Sigmoid colon (tissue), 6 donors: ENCODE measurements at regions not wholly inside any gene's neighbourhood (a gene's known extent, or its start where the extent isn't known, plus 50 kb on each side); places are given as distances from the start of the nearest gene placed in this dataset.
"Not testable (repeated sequence)": the region's sequence is repeated elsewhere in the genome, so short reads cannot be mapped to it uniquely, and the experiment has no call there.

Source experiments
- DNase-seq: peaks from one replicate; pipeline ENCODE4 v3.0.0-alpha.2; 2019
- H3K27ac ChIP-seq, 4 donors: fragments of 200-600 bp; sonication (generic); one replicate each; pipeline ENCODE4 v1.5.1; 2016 to 2019; ENCODE audit warnings: mild to moderate bottlenecking in 1 of 4
- H3K27me3 ChIP-seq, 3 donors: fragments of 200-600 bp; sonication (generic); one replicate each; pipeline ENCODE4 v1.5.1; 2019; ENCODE audit warnings: mild to moderate bottlenecking in 1 of 3
- H3K36me3 ChIP-seq, 4 donors: fragments of 200-600 bp; sonication (generic); one replicate each; pipeline ENCODE4 v1.5.1; 2016 to 2019
- H3K4me1 ChIP-seq, 4 donors: fragments of 200-600 bp; sonication (generic); one replicate each; pipeline ENCODE4 v1.5.1; 2017 to 2019
- H3K4me3 ChIP-seq, 4 donors: fragments of 200-600 bp; sonication (generic); one replicate each; pipeline ENCODE4 v1.5.1; 2017 to 2019; ENCODE audit warnings: mild to moderate bottlenecking in 2 of 4, moderate library complexity in 1 of 4
- H3K9me3 ChIP-seq, 4 donors: fragments of 200-600 bp in 3 of 4; sonication (generic) in 3 of 4; one replicate each; pipeline versions ENCODE4 v1.5.1 to v1.6.1; 2013 to 2019
- CTCF ChIP-seq, 4 experiments: fragments of 450-650 bp in 3 of 4; fragments of 200-600 bp in 1 of 4; IDR thresholded peaks; one replicate each; pipeline ENCODE4 v1.5.1; 2016 to 2019; ENCODE audit warnings: antibody characterized with exemption in 4 of 4, mild to moderate bottlenecking in 3 of 4, moderate library complexity in 2 of 4
- EP300 ChIP-seq, 4 donors: sonication (generic); formaldehyde crosslinking; IDR thresholded peaks; one replicate each; pipeline ENCODE4 v1.6.1; 2017; ENCODE audit warnings: antibody characterized with exemption in 4 of 4
- POLR2A ChIP-seq, 2 donors: fragments of 450-650 bp; IDR thresholded peaks; one replicate each; pipeline ENCODE4 v1.6.1; 2016; ENCODE audit warnings: antibody characterized with exemption in 2 of 2, mild to moderate bottlenecking in 2 of 2, moderate library complexity in 2 of 2
- POLR2AphosphoS5 ChIP-seq, 4 donors: sonication (generic); formaldehyde crosslinking; IDR thresholded peaks; one replicate each; pipeline ENCODE4 v1.6.1; 2017; ENCODE audit warnings: antibody characterized with exemption in 4 of 4
- WGBS, 2 donors: extraction: QIAGEN DNeasy Blood & Tissue Kit; methylation state at CpG; one replicate each; pipeline ENCODE4 v1.1.7; 2013; 5-methylcytosine and 5-hydroxymethylcytosine counted together
- intact Hi-C: fragments of 100-400 bp; cut with DNase I; formaldehyde crosslinking; loops from one replicate; pipeline ENCODE4 v1.15.1; 2023
- donor health status: healthy with polysubstance abuse.
- donor health status: healthy.

DNA sequence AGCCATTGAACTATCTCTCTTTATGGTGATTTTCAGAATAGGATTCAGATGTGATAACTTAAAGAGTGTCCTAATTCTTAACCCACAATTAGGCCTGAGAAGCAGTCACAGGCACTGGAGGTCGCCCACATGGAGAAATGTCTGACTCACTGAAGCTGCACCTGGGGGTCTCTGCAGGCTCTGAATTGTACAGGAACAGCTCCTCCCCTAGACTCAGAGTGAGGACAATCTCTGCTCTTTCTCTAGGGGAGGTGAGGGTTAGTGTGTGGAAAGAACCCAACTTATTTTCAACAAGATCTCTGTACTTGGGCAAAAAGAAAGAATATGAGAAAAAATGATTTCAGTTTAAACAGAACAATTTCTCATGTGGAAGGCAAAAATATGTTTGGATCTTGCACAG lies 1124.6 kb downstream of the TMEM121 start:
- H3K9me3 ChIP-seq: peaks cover 0 to 2% (median 0%) of the 10 kb centered on the region in 4 donors
- H3K27ac ChIP-seq: no peak overlapping the region
- no peak for TF ChIP-seq CTCF (IDR thresholded peaks at IDR 0.05)
- TF ChIP-seq EP300 (IDR thresholded peaks at IDR 0.05): no peak
- TF ChIP-seq POLR2A (IDR thresholded peaks at IDR 0.05): no peak
- no peak for TF ChIP-seq POLR2AphosphoS5 (IDR thresholded peaks at IDR 0.05)
- intact Hi-C loops: no loop called here
- 0 to 4% methylated on average over 1 of the region's 1 CpG for WGBS, 2 donors
- H3K27me3 ChIP-seq: peaks cover 0 to 6% (median 0%) of the 10 kb centered on the region in 3 donors
- H3K4me1 ChIP-seq: no peaks in the 10 kb centered on the region
- H3K36me3 ChIP-seq: no peaks in the 10 kb centered on the region
- H3K4me3 ChIP-seq: no peak overlapping the region
- DNase-seq: no peak

DNA sequence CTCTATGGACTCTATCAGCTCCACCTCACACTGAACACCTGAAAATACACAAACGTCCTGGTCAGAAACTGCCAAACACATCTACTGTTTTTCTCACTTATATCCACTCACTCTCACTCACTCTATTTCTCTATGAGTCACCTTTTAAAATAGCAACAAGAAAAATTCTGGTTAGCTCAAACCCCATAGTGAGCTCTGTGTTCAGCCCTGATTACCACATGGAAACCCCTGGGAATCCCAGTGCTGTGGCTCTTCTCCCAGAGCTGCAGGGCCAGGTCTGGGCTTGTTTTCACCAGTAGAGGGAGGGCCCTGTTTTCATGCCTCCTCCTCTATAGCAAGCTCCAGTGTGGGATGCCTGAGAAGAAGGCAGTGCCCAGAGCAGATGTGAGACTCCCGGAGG lies 1126.1 kb downstream of the TMEM121 start:
- Histone ChIP-seq H3K27ac (no peak overlapping the region), H3K36me3 (no peaks in the 10 kb centered on the region), H3K9me3 (peaks cover 0 to 2% (median 0%) of the 10 kb centered on the region in 4 donors), H3K4me1 (no peaks in the 10 kb centered on the region), H3K27me3 (peaks cover 0 to 10% (median 0%) of the 10 kb centered on the region in 3 donors), H3K4me3 (no peak overlapping the region)
- intact Hi-C loops: no loop called here
- 58 to 62% methylated on average over 2 of the region's 2 CpGs for WGBS, 2 donors
- no peak for TF ChIP-seq CTCF (IDR thresholded peaks at IDR 0.05)
- TF ChIP-seq POLR2A (IDR thresholded peaks at IDR 0.05): no peak
- TF ChIP-seq POLR2AphosphoS5 (IDR thresholded peaks at IDR 0.05): no peak
- TF ChIP-seq EP300 (IDR thresholded peaks at IDR 0.05): no peak
- no peak for DNase-seq

DNA sequence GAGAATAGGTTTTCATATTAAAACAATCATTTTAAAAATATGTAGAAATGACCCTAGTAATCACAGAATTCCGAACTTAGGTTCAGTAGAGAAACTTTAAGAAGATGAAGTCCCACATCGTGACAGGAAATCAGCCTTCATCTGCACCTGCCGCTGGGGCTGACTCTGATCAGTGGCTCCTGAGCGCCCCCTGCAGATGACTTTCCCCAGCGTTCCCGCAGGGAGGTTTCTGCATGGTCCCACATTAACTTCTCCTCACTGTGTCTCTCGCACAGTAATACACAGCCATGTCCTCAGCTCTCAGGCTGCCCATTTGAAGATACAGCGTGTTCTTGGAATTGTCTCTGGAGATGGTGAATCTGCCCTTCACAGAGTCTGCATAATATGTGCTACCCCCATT lies 1131.1 kb downstream of the TMEM121 start:
- no peaks in the 10 kb centered on the region for H3K36me3 ChIP-seq
- peaks cover 0 to 3% (median 0%) of the 10 kb centered on the region in 3 donors for H3K27me3 ChIP-seq
- intact Hi-C loops: no loop called here
- no peaks in the 10 kb centered on the region for H3K4me1 ChIP-seq
- TF ChIP-seq EP300 (IDR thresholded peaks at IDR 0.05): no peak
- no peak for TF ChIP-seq CTCF (IDR thresholded peaks at IDR 0.05)
- TF ChIP-seq POLR2AphosphoS5 (IDR thresholded peaks at IDR 0.05): no peak
- no peak for TF ChIP-seq POLR2A (IDR thresholded peaks at IDR 0.05)
- H3K9me3 ChIP-seq: peaks cover 0 to 2% (median 0%) of the 10 kb centered on the region in 4 donors
- DNase-seq: no peak
- no peak overlapping the region for H3K27ac ChIP-seq
- H3K4me3 ChIP-seq: no peak overlapping the region
- WGBS, 2 donors: 49 to 62% methylated on average over 8 of the region's 8 CpGs

DNA sequence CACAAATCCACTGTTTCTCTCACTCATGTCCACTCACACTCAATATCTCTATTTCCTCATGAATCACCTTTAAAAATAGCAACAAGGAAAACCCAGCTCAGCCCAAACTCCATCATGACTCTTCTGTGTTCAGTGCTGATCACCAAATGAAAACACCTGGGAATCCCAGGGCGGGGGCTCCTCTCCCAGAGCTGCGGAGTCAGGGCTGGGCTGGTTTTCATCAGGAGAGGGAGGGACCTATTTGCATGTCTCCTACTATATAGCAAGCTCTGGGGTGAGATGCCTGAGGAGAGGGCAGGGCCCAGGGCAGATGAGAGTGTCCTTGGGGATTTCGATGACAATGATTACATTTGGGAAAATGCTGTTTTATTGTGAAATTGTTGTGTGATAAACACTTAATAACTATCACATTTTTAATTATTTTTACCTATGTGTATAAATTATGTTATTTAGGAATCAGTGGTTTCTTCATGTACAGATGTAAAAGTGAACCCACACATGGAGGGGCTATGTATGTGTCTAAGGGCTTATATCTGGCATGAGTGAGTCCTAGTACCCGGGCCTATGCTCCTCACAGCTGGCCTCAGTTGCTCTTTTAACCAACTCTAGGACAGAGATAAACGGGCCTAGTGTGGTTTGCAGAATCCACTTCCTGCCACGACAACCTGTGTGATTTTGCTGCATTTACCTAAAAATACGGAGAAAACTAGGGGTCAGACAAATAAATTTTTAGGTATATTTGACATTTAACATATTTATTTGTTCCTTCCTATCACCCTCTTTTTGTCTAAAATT lies 1131.9 kb downstream of the TMEM121 start:
- H3K9me3 ChIP-seq, H3K27ac ChIP-seq, H3K4me1 ChIP-seq, DNase-seq, H3K36me3 ChIP-seq, H3K4me3 ChIP-seq, H3K27me3 ChIP-seq, intact Hi-C loops: not testable (repeated sequence)
- WGBS, 2 donors: 46 to 74% methylated on average over 7 of the region's 7 CpGs

DNA sequence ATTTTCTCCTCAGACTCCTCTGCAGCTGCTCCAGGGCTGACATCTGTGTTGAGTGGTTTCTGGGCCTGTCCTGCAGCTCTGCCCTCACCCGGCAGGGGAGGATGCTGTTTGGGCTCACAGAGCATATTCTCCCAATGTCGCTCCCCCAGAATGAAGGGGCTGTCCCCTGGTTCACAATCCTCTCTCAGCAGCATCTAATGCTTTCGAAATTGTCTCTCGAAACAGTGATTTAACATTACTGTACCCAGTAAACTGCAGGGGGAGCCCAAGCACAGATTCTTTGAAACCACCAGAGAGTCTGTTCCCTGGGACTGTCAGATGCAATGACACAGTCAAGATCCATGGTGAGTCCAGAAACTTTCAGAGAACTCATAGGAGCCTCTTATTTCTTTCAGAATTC lies 1135.2 kb downstream of the TMEM121 start:
- H3K4me1 ChIP-seq, H3K4me3 ChIP-seq, H3K27ac ChIP-seq, DNase-seq, intact Hi-C loops, H3K27me3 ChIP-seq, H3K36me3 ChIP-seq, H3K9me3 ChIP-seq: not testable (repeated sequence)
- WGBS, 2 donors: 35 to 41% methylated on average over 4 of the region's 4 CpGs
